Breast epithelium (tissue), 3 donors: ENCODE measurements at regions not wholly inside any gene's neighbourhood (a gene's known extent, or its start where the extent isn't known, plus 50 kb on each side); places are given as distances from the start of the nearest gene placed in this dataset.

Source experiments
- CTCF ChIP-seq, 3 donors: fragments of 450-650 bp; IDR thresholded peaks; one replicate each; pipeline ENCODE4 v1.5.1; 2016 to 2017; ENCODE audit warnings: antibody characterized with exemption in 3 of 3, mild to moderate bottlenecking in 3 of 3, moderate library complexity in 3 of 3
- POLR2A ChIP-seq: fragments of 450-650 bp; IDR thresholded peaks from one replicate; pipeline ENCODE4 v1.6.1; 2016; ENCODE audit warnings: antibody characterized with exemption, mild to moderate bottlenecking, moderate library complexity
- POLR2AphosphoS5 ChIP-seq, 3 donors: sonication (generic); formaldehyde crosslinking; IDR thresholded peaks; one replicate each; pipeline ENCODE4 v1.6.1; 2017; ENCODE audit warnings: antibody characterized with exemption in 3 of 3

GRCh38 chr1:18580047-18580446 is 50.6 kb upstream of the PAX7 start:
- TF ChIP-seq CTCF (IDR thresholded peaks at IDR 0.05) (no peak), POLR2A (no peak), POLR2AphosphoS5 (IDR thresholded peaks at IDR 0.05) (no peak)
